ENCODE measurements at regions not wholly inside any gene's neighbourhood (a gene's known extent, or its start where the extent isn't known, plus 50 kb on each side); places are given as distances from the start of the nearest gene placed in this dataset.
"Not testable (repeated sequence)": the region's sequence is repeated elsewhere in the genome, so short reads cannot be mapped to it uniquely, and the experiment has no call there.

DNA sequence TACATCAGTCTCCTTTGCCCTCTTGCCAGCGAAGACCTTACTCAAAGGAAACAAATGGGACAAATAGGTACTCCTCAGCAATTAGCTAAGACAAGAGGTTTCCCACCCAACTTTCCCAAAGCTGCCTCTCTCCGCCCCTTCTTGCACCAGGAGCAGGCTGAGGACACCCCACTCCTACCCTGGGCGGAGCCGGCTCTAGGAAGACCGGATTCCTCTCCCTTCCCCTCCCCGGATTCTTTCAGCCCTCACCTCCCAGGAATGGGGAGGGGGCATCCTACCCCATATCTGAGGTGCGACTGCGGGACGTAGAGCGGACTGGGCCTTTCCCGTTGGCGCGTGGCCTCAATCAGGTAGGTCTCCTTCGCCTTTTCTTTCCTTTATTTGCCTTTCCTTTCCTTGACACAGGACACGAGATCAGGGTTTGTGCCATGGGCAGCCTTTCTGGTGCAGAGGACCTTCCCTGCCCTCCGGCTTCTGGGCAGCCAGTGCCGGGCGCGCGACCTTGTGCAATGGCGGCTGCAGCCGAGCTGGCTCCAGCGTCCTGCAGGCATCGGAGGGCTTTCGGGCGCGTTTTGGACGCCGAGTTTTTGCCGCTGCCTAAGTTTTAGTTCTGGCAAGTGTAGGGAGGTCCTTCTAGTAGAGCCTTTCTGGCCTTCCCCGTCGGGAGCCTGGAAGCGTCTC, 279.9 kb downstream of the PLS3 start:
- H3K4me3 ChIP-seq (ENCODE audit: low read length); ATAC-seq; POLR2A ChIA-PET; CTCF ChIA-PET; H3K36me3 Mint-ChIP-seq; H3K4me3 Mint-ChIP-seq; H3K4me1 Mint-ChIP-seq; H3K27ac ChIP-seq (ENCODE audit: low read depth, low read length); H3K36me3 ChIP-seq (ENCODE audit: control insufficient read depth in 2 of 3, insufficient read depth in 3 of 3, low read length in 3 of 3); H3K27me3 ChIP-seq (ENCODE audit: control insufficient read depth in 2 of 2, insufficient read depth in 2 of 2, low read length in 2 of 2); H3K9me3 ChIP-seq (ENCODE audit: control insufficient read depth in 2 of 3, low read length in 3 of 3); intact Hi-C loops (cut with micrococcal nuclease); H3K9me3 Mint-ChIP-seq; H3K27me3 Mint-ChIP-seq; H3K27ac Mint-ChIP-seq; DNase-seq; H3K4me1 ChIP-seq (ENCODE audit: control insufficient read depth in 2 of 2, insufficient read depth in 2 of 2, low read length in 2 of 2): not testable (repeated sequence)

GRCh38 chrX:115850986-115851385, 290.0 kb downstream of the PLS3 start:
- H3K27me3 ChIP-seq (ENCODE audit: control insufficient read depth in 2 of 2, insufficient read depth in 2 of 2, low read length in 2 of 2); H3K27ac ChIP-seq (ENCODE audit: low read depth, low read length); ATAC-seq; H3K36me3 ChIP-seq (ENCODE audit: control insufficient read depth in 2 of 3, insufficient read depth in 3 of 3, low read length in 3 of 3); DNase-seq; intact Hi-C loops (cut with micrococcal nuclease); H3K36me3 Mint-ChIP-seq; H3K4me3 Mint-ChIP-seq; H3K9me3 ChIP-seq (ENCODE audit: control insufficient read depth in 2 of 3, low read length in 3 of 3); H3K4me3 ChIP-seq (ENCODE audit: low read length); POLR2A ChIA-PET; H3K27ac Mint-ChIP-seq; H3K27me3 Mint-ChIP-seq; H3K9me3 Mint-ChIP-seq; H3K4me1 ChIP-seq (ENCODE audit: control insufficient read depth in 2 of 2, insufficient read depth in 2 of 2, low read length in 2 of 2); CTCF ChIA-PET; H3K4me1 Mint-ChIP-seq: not testable (repeated sequence)

DNA sequence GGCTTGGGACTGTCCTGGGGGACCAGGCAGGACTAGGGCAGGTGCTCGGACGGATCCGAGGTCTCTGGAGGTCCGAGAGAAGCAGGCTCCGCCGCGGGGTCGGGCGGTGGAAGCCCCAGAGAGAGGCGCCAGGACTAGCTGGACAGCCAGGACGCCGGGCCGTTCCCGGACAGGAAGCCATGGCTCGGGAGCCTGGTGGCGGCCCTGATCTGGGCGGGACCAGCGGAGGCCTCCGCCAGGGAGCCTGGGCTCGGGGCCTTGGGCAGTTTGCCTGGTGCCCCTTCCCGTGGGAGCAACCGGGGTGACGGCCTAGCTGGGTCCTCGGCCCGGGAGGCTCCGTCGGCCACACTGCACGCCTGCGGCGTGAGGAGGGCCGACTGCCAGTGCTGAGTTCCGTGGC, 292.3 kb downstream of the PLS3 start:
- H3K4me1 Mint-ChIP-seq; H3K27me3 Mint-ChIP-seq; H3K27me3 ChIP-seq (ENCODE audit: control insufficient read depth in 2 of 2, insufficient read depth in 2 of 2, low read length in 2 of 2); H3K27ac Mint-ChIP-seq; intact Hi-C loops (cut with micrococcal nuclease); H3K36me3 ChIP-seq (ENCODE audit: control insufficient read depth in 2 of 3, insufficient read depth in 3 of 3, low read length in 3 of 3); H3K9me3 ChIP-seq (ENCODE audit: control insufficient read depth in 2 of 3, low read length in 3 of 3); H3K4me3 ChIP-seq (ENCODE audit: low read length); H3K9me3 Mint-ChIP-seq; H3K27ac ChIP-seq (ENCODE audit: low read depth, low read length); DNase-seq; H3K4me1 ChIP-seq (ENCODE audit: control insufficient read depth in 2 of 2, insufficient read depth in 2 of 2, low read length in 2 of 2); H3K4me3 Mint-ChIP-seq; ATAC-seq; POLR2A ChIA-PET; CTCF ChIA-PET; H3K36me3 Mint-ChIP-seq: not testable (repeated sequence)

DNA sequence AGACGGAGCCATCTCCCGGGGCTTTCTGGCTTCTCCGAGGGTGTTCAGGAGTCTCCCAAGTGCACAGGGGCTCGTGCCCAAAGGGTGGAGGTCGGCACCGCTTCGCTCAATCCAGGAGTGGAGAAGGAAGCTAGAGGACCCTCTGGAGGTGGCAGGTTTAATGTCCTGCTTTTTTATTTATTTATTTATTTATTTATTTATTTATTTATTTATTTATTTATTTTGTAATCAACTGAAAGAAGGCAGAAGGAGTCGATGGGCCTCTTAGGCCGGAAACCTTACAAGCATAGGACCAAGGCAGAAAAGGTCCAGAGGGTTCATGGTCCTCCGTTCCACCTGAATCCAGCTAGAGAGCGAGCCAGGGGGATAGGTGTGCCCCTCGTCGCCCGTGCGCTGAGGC, 289.4 kb upstream of the AGTR2 start:
- H3K36me3 ChIP-seq (ENCODE audit: control insufficient read depth in 2 of 3, insufficient read depth in 3 of 3, low read length in 3 of 3); H3K27me3 Mint-ChIP-seq; H3K36me3 Mint-ChIP-seq; CTCF ChIA-PET; H3K4me1 Mint-ChIP-seq; H3K4me3 ChIP-seq (ENCODE audit: low read length); H3K4me3 Mint-ChIP-seq; DNase-seq; H3K9me3 Mint-ChIP-seq; ATAC-seq; H3K27me3 ChIP-seq (ENCODE audit: control insufficient read depth in 2 of 2, insufficient read depth in 2 of 2, low read length in 2 of 2); H3K27ac ChIP-seq (ENCODE audit: low read depth, low read length); H3K4me1 ChIP-seq (ENCODE audit: control insufficient read depth in 2 of 2, insufficient read depth in 2 of 2, low read length in 2 of 2); intact Hi-C loops (cut with micrococcal nuclease); POLR2A ChIA-PET; H3K9me3 ChIP-seq (ENCODE audit: control insufficient read depth in 2 of 3, low read length in 3 of 3); H3K27ac Mint-ChIP-seq: not testable (repeated sequence)

DNA sequence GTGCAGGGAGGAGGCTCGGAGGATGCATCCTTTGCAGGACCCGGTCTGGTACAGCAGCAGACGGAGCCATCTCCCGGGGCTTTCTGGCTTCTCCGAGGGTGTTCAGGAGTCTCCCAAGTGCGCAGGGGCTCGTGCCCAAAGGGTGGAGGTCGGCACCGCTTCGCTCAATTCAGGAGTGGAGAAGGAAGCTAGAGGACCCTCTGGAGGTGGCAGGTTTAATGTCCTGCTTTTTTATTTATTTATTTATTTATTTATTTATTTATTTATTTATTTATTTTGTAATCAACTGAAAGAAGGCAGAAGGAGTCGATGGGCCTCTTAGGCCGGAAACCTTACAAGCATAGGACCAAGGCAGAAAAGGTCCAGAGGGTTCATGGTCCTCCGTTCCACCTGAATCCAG, 286.4 kb upstream of the AGTR2 start:
- H3K4me1 ChIP-seq (ENCODE audit: control insufficient read depth in 2 of 2, insufficient read depth in 2 of 2, low read length in 2 of 2); H3K9me3 ChIP-seq (ENCODE audit: control insufficient read depth in 2 of 3, low read length in 3 of 3); H3K4me3 Mint-ChIP-seq; H3K36me3 Mint-ChIP-seq; H3K9me3 Mint-ChIP-seq; H3K36me3 ChIP-seq (ENCODE audit: control insufficient read depth in 2 of 3, insufficient read depth in 3 of 3, low read length in 3 of 3); H3K27ac ChIP-seq (ENCODE audit: low read depth, low read length); H3K27me3 ChIP-seq (ENCODE audit: control insufficient read depth in 2 of 2, insufficient read depth in 2 of 2, low read length in 2 of 2); H3K27me3 Mint-ChIP-seq; H3K4me3 ChIP-seq (ENCODE audit: low read length); H3K4me1 Mint-ChIP-seq; CTCF ChIA-PET; intact Hi-C loops (cut with micrococcal nuclease); ATAC-seq; POLR2A ChIA-PET; H3K27ac Mint-ChIP-seq; DNase-seq: not testable (repeated sequence)

DNA sequence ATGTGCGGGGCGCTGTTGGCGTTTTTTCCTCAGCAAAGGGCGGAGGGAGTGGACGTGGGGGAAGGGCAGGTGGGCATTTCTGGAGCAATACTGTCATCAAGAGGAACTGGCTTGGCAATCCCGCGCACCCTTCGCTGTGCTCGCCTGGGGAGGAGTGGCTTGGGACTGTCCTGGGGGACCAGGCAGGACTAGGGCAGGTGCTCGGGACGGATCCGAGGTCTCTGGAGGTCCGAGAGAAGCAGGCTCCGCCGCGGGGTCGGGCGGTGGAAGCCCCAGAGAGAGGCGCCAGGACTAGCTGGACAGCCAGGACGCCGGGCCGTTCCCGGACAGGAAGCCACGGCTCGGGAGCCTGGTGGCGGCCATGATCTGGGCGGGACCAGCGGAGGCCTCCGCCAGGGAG, 282.5 kb upstream of the AGTR2 start:
- intact Hi-C loops (cut with micrococcal nuclease); H3K4me1 ChIP-seq (ENCODE audit: control insufficient read depth in 2 of 2, insufficient read depth in 2 of 2, low read length in 2 of 2); H3K36me3 ChIP-seq (ENCODE audit: control insufficient read depth in 2 of 3, insufficient read depth in 3 of 3, low read length in 3 of 3); H3K27me3 ChIP-seq (ENCODE audit: control insufficient read depth in 2 of 2, insufficient read depth in 2 of 2, low read length in 2 of 2); H3K36me3 Mint-ChIP-seq; H3K27me3 Mint-ChIP-seq; H3K4me3 ChIP-seq (ENCODE audit: low read length); POLR2A ChIA-PET; H3K9me3 ChIP-seq (ENCODE audit: control insufficient read depth in 2 of 3, low read length in 3 of 3); CTCF ChIA-PET; H3K27ac ChIP-seq (ENCODE audit: low read depth, low read length); H3K9me3 Mint-ChIP-seq; ATAC-seq: not testable (repeated sequence)
- peak overlapping the region in 2 of 10 donors; percentile 93 to 95 for H3K4me3 Mint-ChIP-seq
- peak overlapping the region in 2 of 9 donors; percentile 65 to 84 for H3K27ac Mint-ChIP-seq
- H3K4me1 Mint-ChIP-seq, result peaks cover 0 to 13% (median 0%) of the 10 kb centered on the region in 7 donors
- peak in 6 of 9 donors; percentile 13 to 88 (median 66) for DNase-seq

DNA sequence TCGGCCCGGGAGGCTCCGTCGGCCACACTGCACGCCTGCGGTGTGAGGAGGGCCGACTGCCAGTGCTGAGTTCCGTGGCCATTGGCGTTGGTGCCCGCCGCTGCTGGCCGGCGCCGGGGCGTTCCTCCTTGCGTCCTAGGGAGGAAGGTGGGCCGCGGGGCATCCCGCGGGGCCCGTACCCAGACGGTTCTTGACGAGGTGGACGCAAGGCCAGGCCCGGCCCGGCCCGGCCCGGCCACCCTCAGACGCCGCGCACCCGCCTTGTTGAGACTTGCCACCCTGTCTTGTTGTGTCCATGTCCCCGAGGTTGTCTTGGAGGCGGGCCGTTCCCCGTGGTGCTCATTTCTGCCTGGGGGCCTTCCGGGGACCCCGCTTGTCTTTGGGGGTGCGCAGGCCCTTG, 282.0 kb upstream of the AGTR2 start:
- H3K36me3 Mint-ChIP-seq; H3K36me3 ChIP-seq (ENCODE audit: control insufficient read depth in 2 of 3, insufficient read depth in 3 of 3, low read length in 3 of 3); CTCF ChIA-PET: not testable (repeated sequence)

More for the DNA sequence above, 282.0 kb upstream of the AGTR2 start:
- H3K9me3 ChIP-seq (ENCODE audit: control insufficient read depth in 2 of 3, low read length in 3 of 3); H3K27ac Mint-ChIP-seq; ATAC-seq; H3K27ac ChIP-seq (ENCODE audit: low read depth, low read length); H3K4me3 Mint-ChIP-seq; H3K4me1 ChIP-seq (ENCODE audit: control insufficient read depth in 2 of 2, insufficient read depth in 2 of 2, low read length in 2 of 2); intact Hi-C loops (cut with micrococcal nuclease); DNase-seq; H3K9me3 Mint-ChIP-seq; POLR2A ChIA-PET; H3K27me3 Mint-ChIP-seq; H3K4me3 ChIP-seq (ENCODE audit: low read length); H3K27me3 ChIP-seq (ENCODE audit: control insufficient read depth in 2 of 2, insufficient read depth in 2 of 2, low read length in 2 of 2): not testable (repeated sequence)
- H3K4me1 Mint-ChIP-seq, result peaks cover 0 to 17% (median 0%) of the 10 kb centered on the region in 7 donors

All from naive thymus-derived CD4-positive, alpha-beta T cell (primary cell).